ENCODE measurements at regions not wholly inside any gene's neighbourhood (a gene's known extent, or its start where the extent isn't known, plus 50 kb on each side); places are given as distances from the start of the nearest gene placed in this dataset.

GRCh38 chr1:238336531-238336930, 445.8 kb upstream of the ZP4 start:
- H3K36me3 ChIP-seq (replicated peaks; ENCODE audit: insufficient read depth, low read length) = no peaks in the 10 kb centered on the region
- no peaks in the 10 kb centered on the region for H4K20me1 ChIP-seq (ENCODE audit: insufficient read depth, low read length)
- no peak overlapping the region for H3K4me2 ChIP-seq (ENCODE audit: low read depth, low read length)
- no peaks in the 10 kb centered on the region for H3K79me2 ChIP-seq (ENCODE audit: low read length)
- H3K27me3 ChIP-seq (replicated peaks; ENCODE audit: insufficient read depth, low read length) = no peaks in the 10 kb centered on the region
- no peaks in the 10 kb centered on the region for H3K9me3 ChIP-seq (replicated peaks; ENCODE audit: insufficient read depth, low read length)
- no peak overlapping the region for H3K9ac ChIP-seq (ENCODE audit: low read length)
- no peak for DNase-seq
- no peaks in the 10 kb centered on the region for H3K4me1 ChIP-seq (ENCODE audit: low read length)
- H3F3A ChIP-seq (ENCODE audit: insufficient read depth, low read length) = no peaks in the 10 kb centered on the region
- no peak overlapping the region for H3K4me3 ChIP-seq (ENCODE audit: low read length)
- no peak for TF ChIP-seq EZH2 (optimal IDR thresholded peaks at IDR 0.05; ENCODE audit: low read depth, low read length)
- TF ChIP-seq, protein P1, sequence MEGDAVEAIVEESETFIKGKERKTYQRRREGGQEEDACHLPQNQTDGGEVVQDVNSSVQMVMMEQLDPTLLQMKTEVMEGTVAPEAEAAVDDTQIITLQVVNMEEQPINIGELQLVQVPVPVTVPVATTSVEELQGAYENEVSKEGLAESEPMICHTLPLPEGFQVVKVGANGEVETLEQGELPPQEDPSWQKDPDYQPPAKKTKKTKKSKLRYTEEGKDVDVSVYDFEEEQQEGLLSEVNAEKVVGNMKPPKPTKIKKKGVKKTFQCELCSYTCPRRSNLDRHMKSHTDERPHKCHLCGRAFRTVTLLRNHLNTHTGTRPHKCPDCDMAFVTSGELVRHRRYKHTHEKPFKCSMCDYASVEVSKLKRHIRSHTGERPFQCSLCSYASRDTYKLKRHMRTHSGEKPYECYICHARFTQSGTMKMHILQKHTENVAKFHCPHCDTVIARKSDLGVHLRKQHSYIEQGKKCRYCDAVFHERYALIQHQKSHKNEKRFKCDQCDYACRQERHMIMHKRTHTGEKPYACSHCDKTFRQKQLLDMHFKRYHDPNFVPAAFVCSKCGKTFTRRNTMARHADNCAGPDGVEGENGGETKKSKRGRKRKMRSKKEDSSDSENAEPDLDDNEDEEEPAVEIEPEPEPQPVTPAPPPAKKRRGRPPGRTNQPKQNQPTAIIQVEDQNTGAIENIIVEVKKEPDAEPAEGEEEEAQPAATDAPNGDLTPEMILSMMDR (IDR thresholded peaks at IDR 0.05; ENCODE audit: low read length) = no peak
- no peak for TF ChIP-seq EZH2phosphoT487 (IDR thresholded peaks at IDR 0.05; ENCODE audit: low read length)
- H3K27ac ChIP-seq (ENCODE audit: low read length) = no peak overlapping the region
- H2AFZ ChIP-seq (ENCODE audit: low read length) = no peak overlapping the region
- H3K9me2 ChIP-seq (replicated peaks; ENCODE audit: insufficient read depth, low read length) = no peaks in the 10 kb centered on the region

GRCh38 chr1:238334170-238334569, 443.4 kb upstream of the ZP4 start:
- Histone ChIP-seq H3K4me1 (ENCODE audit: low read length) (no peaks in the 10 kb centered on the region), H4K20me1 (ENCODE audit: insufficient read depth, low read length) (no peaks in the 10 kb centered on the region), H3K27ac (ENCODE audit: low read length) (no peak overlapping the region), H3K36me3 (replicated peaks; ENCODE audit: insufficient read depth, low read length) (no peaks in the 10 kb centered on the region), H2AFZ (ENCODE audit: low read length) (no peak overlapping the region), H3K4me3 (ENCODE audit: low read length) (no peak overlapping the region), H3K79me2 (ENCODE audit: low read length) (no peaks in the 10 kb centered on the region), H3K4me2 (ENCODE audit: low read depth, low read length) (no peak overlapping the region), H3K27me3 (replicated peaks; ENCODE audit: insufficient read depth, low read length) (no peaks in the 10 kb centered on the region), H3K9ac (ENCODE audit: low read length) (no peak overlapping the region), H3F3A (ENCODE audit: insufficient read depth, low read length) (no peaks in the 10 kb centered on the region), H3K9me3 (replicated peaks; ENCODE audit: insufficient read depth, low read length) (no peaks in the 10 kb centered on the region), H3K9me2 (replicated peaks; ENCODE audit: insufficient read depth, low read length) (no peaks in the 10 kb centered on the region)
- DNase-seq = no peak
- TF ChIP-seq EZH2 (optimal IDR thresholded peaks at IDR 0.05; ENCODE audit: low read depth, low read length) (no peak), EZH2phosphoT487 (IDR thresholded peaks at IDR 0.05; ENCODE audit: low read length) (no peak)
- TF ChIP-seq, protein P1 (IDR thresholded peaks at IDR 0.05; ENCODE audit: low read length) = no peak

DNA sequence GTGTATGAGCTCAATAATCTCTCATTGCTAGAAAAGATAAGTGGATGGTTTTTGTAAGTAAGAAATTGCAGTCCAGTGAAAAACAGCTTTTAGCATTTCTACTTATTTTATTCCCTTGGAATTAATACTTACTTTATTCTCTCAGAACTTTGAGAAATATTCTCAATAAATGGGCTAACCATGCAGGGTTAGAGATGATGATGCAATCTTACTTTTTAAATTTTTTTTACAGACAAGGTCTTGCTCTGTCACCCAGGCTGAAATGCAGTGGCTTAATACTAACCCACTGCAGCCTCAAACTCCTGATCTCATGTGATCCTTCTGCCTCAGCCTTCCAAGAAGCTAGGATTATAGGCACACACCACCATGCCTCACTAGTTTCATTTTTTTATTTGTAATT, 440.8 kb upstream of the ZP4 start:
- Histone ChIP-seq H3K4me3 (ENCODE audit: low read length) (no peak overlapping the region), H3K9me3 (replicated peaks; ENCODE audit: insufficient read depth, low read length) (no peaks in the 10 kb centered on the region), H3K4me2 (ENCODE audit: low read depth, low read length) (no peak overlapping the region), H3K36me3 (replicated peaks; ENCODE audit: insufficient read depth, low read length) (no peaks in the 10 kb centered on the region), H2AFZ (ENCODE audit: low read length) (no peak overlapping the region), H3K9ac (ENCODE audit: low read length) (no peak overlapping the region), H3K9me2 (replicated peaks; ENCODE audit: insufficient read depth, low read length) (no peaks in the 10 kb centered on the region), H3K79me2 (ENCODE audit: low read length) (no peaks in the 10 kb centered on the region), H3F3A (ENCODE audit: insufficient read depth, low read length) (no peaks in the 10 kb centered on the region), H3K27ac (ENCODE audit: low read length) (no peak overlapping the region), H3K4me1 (ENCODE audit: low read length) (no peaks in the 10 kb centered on the region), H4K20me1 (ENCODE audit: insufficient read depth, low read length) (no peaks in the 10 kb centered on the region), H3K27me3 (replicated peaks; ENCODE audit: insufficient read depth, low read length) (no peaks in the 10 kb centered on the region)
- DNase-seq = no peak
- no peak for TF ChIP-seq EZH2phosphoT487 (IDR thresholded peaks at IDR 0.05; ENCODE audit: low read length)
- no peak for TF ChIP-seq EZH2 (optimal IDR thresholded peaks at IDR 0.05; ENCODE audit: low read depth, low read length)
- TF ChIP-seq, protein P1 (IDR thresholded peaks at IDR 0.05; ENCODE audit: low read length) = no peak

Data from MM.1S (cell line).